ENCODE measurements at regions not wholly inside any gene's neighbourhood (a gene's known extent, or its start where the extent isn't known, plus 50 kb on each side); places are given as distances from the start of the nearest gene placed in this dataset.

- Histone ChIP-seq H3K4me1 (no peaks in the 10 kb centered on the region), H3K4me3 (no peak overlapping the region), H3K9me3 (no peaks in the 10 kb centered on the region), H3K27me3 (no peaks in the 10 kb centered on the region), H3K36me3 (no peaks in the 10 kb centered on the region), H3K27ac (no peak overlapping the region)
- TF ChIP-seq CTCF (IDR thresholded peaks at IDR 0.05), result no peak
- no peak for DNase-seq
- intact Hi-C loops (cut with DNase I; ENCODE audit: low total_unique reads), result no loop called here
Observed at GRCh38 chr1:69497441-69498221, 70.1 kb upstream of the LRRC7 start.

- Histone ChIP-seq H3K4me3 (no peak overlapping the region), H3K36me3 (no peaks in the 10 kb centered on the region), H3K4me1 (no peaks in the 10 kb centered on the region), H3K9me3 (no peaks in the 10 kb centered on the region), H3K27ac (no peak overlapping the region), H3K27me3 (no peaks in the 10 kb centered on the region)
- no peak for DNase-seq
- intact Hi-C loops (cut with DNase I; ENCODE audit: low total_unique reads), result no loop called here
- TF ChIP-seq CTCF (IDR thresholded peaks at IDR 0.05), result no peak
Observed at GRCh38 chr1:69498711-69499110, 69.0 kb upstream of the LRRC7 start.

- no peak for TF ChIP-seq CTCF (IDR thresholded peaks at IDR 0.05)
- Histone ChIP-seq H3K9me3 (no peaks in the 10 kb centered on the region), H3K36me3 (no peaks in the 10 kb centered on the region), H3K4me1 (no peaks in the 10 kb centered on the region), H3K4me3 (no peak overlapping the region), H3K27ac (no peak overlapping the region), H3K27me3 (no peaks in the 10 kb centered on the region)
- intact Hi-C loops (cut with DNase I; ENCODE audit: low total_unique reads), result no loop called here
- no peak for DNase-seq
Observed at GRCh38 chr1:69499203-69499803, 68.4 kb upstream of the LRRC7 start.

GRCh38 chr1:69502991-69503390 lies 64.7 kb upstream of the LRRC7 start:
- TF ChIP-seq CTCF (IDR thresholded peaks at IDR 0.05), result no peak
- H3K9me3 ChIP-seq, result no peaks in the 10 kb centered on the region
- H3K4me1 ChIP-seq, result peaks cover 0 to under 1% (median 0%) of the 10 kb centered on the region in 4 donors
- no peaks in the 10 kb centered on the region for H3K36me3 ChIP-seq
- H3K27me3 ChIP-seq, result no peaks in the 10 kb centered on the region
- intact Hi-C loops (cut with DNase I; ENCODE audit: low total_unique reads), result no loop called here
- no peak overlapping the region for H3K4me3 ChIP-seq
- H3K27ac ChIP-seq, result no peak overlapping the region
- DNase-seq, result no peak

- H3K27ac ChIP-seq, result no peak overlapping the region
- TF ChIP-seq CTCF (IDR thresholded peaks at IDR 0.05), result no peak
- peaks cover 0 to 7% (median 0%) of the 10 kb centered on the region in 4 donors for H3K4me1 ChIP-seq
- H3K4me3 ChIP-seq, result no peak overlapping the region
- DNase-seq, result no peak
- no peaks in the 10 kb centered on the region for H3K27me3 ChIP-seq
- no peaks in the 10 kb centered on the region for H3K36me3 ChIP-seq
- intact Hi-C loops (cut with DNase I; ENCODE audit: low total_unique reads), result no loop called here
- no peaks in the 10 kb centered on the region for H3K9me3 ChIP-seq
Observed at GRCh38 chr1:69504730-69505252, 62.9 kb upstream of the LRRC7 start.

Measured in tibial artery (tissue), 4 donors.